Stomach smooth muscle (tissue), 2 donors: ENCODE measurements at regions not wholly inside any gene's neighbourhood (a gene's known extent, or its start where the extent isn't known, plus 50 kb on each side); places are given as distances from the start of the nearest gene placed in this dataset.

Experiments used
- H3K27ac ChIP-seq: one replicate; pipeline ENCODE4 v1.7.0; 2013; ENCODE audit warnings: mild to moderate bottlenecking, low read length, inconsistent platforms
- H3K27me3 ChIP-seq, 2 donors: one replicate each; pipeline ENCODE4 v1.7.0; 2013; ENCODE audit warnings: low read length in 2 of 2; ENCODE audit not compliant: insufficient read depth in 2 of 2, control insufficient read depth in 1 of 2
- H3K36me3 ChIP-seq, 2 donors: one replicate each; pipeline ENCODE4 v1.7.0; 2013; ENCODE audit warnings: low read length in 2 of 2; ENCODE audit not compliant: control insufficient read depth in 2 of 2, insufficient read depth in 2 of 2
- H3K4me1 ChIP-seq: one replicate; pipeline ENCODE4 v1.7.0; 2013; ENCODE audit warnings: low read length; ENCODE audit not compliant: control insufficient read depth, insufficient read depth
- H3K4me3 ChIP-seq, 2 donors: one replicate each; pipeline ENCODE4 v1.7.0; 2013; ENCODE audit warnings: low read length in 2 of 2
- H3K9ac ChIP-seq, 2 donors: one replicate each; pipeline ENCODE4 v1.7.0; 2013; ENCODE audit warnings: low read length in 2 of 2, mild to moderate bottlenecking in 1 of 2
- H3K9me3 ChIP-seq, 2 donors: one replicate each; pipeline ENCODE4 v1.7.0; 2013; ENCODE audit warnings: low read length in 2 of 2; ENCODE audit not compliant: control insufficient read depth in 2 of 2
- donor health status: healthy.
- donor health status: Pancreatic carcinoma.

GRCh38 chr3:82145742-82146141 lies 384.3 kb upstream of the GBE1 start:
- Histone ChIP-seq H3K4me1 (no peaks in the 10 kb centered on the region), H3K27me3 (no peaks in the 10 kb centered on the region), H3K27ac (no peak overlapping the region), H3K9ac (no peak overlapping the region), H3K4me3 (no peak overlapping the region), H3K9me3 (no peaks in the 10 kb centered on the region), H3K36me3 (no peaks in the 10 kb centered on the region)

- no peak overlapping the region for H3K9ac ChIP-seq
- H3K4me1 ChIP-seq: no peaks in the 10 kb centered on the region
- H3K27me3 ChIP-seq: no peaks in the 10 kb centered on the region
- no peaks in the 10 kb centered on the region for H3K36me3 ChIP-seq
- H3K4me3 ChIP-seq: no peak overlapping the region
- no peaks in the 10 kb centered on the region for H3K9me3 ChIP-seq
- H3K27ac ChIP-seq: no peak overlapping the region
Observed at GRCh38 chr3:82144811-82145210, 383.4 kb upstream of the GBE1 start.

GRCh38 chr3:82143661-82144412 lies 382.4 kb upstream of the GBE1 start:
- Histone ChIP-seq H3K4me1 (no peaks in the 10 kb centered on the region), H3K9me3 (peaks cover 0 to 8% of the 10 kb centered on the region in 2 donors), H3K27ac (no peak overlapping the region), H3K36me3 (no peaks in the 10 kb centered on the region), H3K9ac (no peak overlapping the region), H3K27me3 (no peaks in the 10 kb centered on the region), H3K4me3 (no peak overlapping the region)

GRCh38 chr3:82141592-82141991 lies 380.1 kb upstream of the GBE1 start:
- no peak overlapping the region for H3K27ac ChIP-seq
- no peaks in the 10 kb centered on the region for H3K27me3 ChIP-seq
- no peaks in the 10 kb centered on the region for H3K4me1 ChIP-seq
- H3K36me3 ChIP-seq: no peaks in the 10 kb centered on the region
- peaks cover 0 to 8% of the 10 kb centered on the region in 2 donors for H3K9me3 ChIP-seq
- no peak overlapping the region for H3K9ac ChIP-seq
- H3K4me3 ChIP-seq: no peak overlapping the region

GRCh38 chr3:82137861-82138260 lies 376.4 kb upstream of the GBE1 start:
- H3K27me3 ChIP-seq: no peaks in the 10 kb centered on the region
- no peak overlapping the region for H3K9ac ChIP-seq
- no peaks in the 10 kb centered on the region for H3K36me3 ChIP-seq
- H3K4me1 ChIP-seq: no peaks in the 10 kb centered on the region
- H3K9me3 ChIP-seq: peaks cover 0 to 8% of the 10 kb centered on the region in 2 donors
- H3K27ac ChIP-seq: no peak overlapping the region
- no peak overlapping the region for H3K4me3 ChIP-seq

GRCh38 chr3:82137050-82137449 lies 375.6 kb upstream of the GBE1 start:
- H3K4me3 ChIP-seq: no peak overlapping the region
- no peak overlapping the region for H3K27ac ChIP-seq
- H3K9ac ChIP-seq: no peak overlapping the region
- H3K4me1 ChIP-seq: no peaks in the 10 kb centered on the region
- H3K27me3 ChIP-seq: no peaks in the 10 kb centered on the region
- no peaks in the 10 kb centered on the region for H3K36me3 ChIP-seq
- peaks cover 0 to 8% of the 10 kb centered on the region in 2 donors for H3K9me3 ChIP-seq

- H3K27me3 ChIP-seq: no peaks in the 10 kb centered on the region
- H3K27ac ChIP-seq: no peak overlapping the region
- H3K9ac ChIP-seq: no peak overlapping the region
- H3K4me3 ChIP-seq: no peak overlapping the region
- H3K9me3 ChIP-seq: no peaks in the 10 kb centered on the region
- H3K36me3 ChIP-seq: no peaks in the 10 kb centered on the region
- no peaks in the 10 kb centered on the region for H3K4me1 ChIP-seq
Observed at GRCh38 chr3:82133070-82133606, 371.7 kb upstream of the GBE1 start.

- Histone ChIP-seq H3K9ac (no peak overlapping the region), H3K9me3 (no peaks in the 10 kb centered on the region), H3K36me3 (no peaks in the 10 kb centered on the region), H3K27ac (no peak overlapping the region), H3K4me3 (no peak overlapping the region), H3K4me1 (no peaks in the 10 kb centered on the region), H3K27me3 (no peaks in the 10 kb centered on the region)
Observed at GRCh38 chr3:82132210-82133069, 371.0 kb upstream of the GBE1 start.

- H3K9me3 ChIP-seq: no peaks in the 10 kb centered on the region
- no peaks in the 10 kb centered on the region for H3K36me3 ChIP-seq
- no peaks in the 10 kb centered on the region for H3K4me1 ChIP-seq
- no peak overlapping the region for H3K27ac ChIP-seq
- H3K4me3 ChIP-seq: no peak overlapping the region
- H3K27me3 ChIP-seq: no peaks in the 10 kb centered on the region
- H3K9ac ChIP-seq: no peak overlapping the region
Observed at GRCh38 chr3:82130046-82130445, 368.6 kb upstream of the GBE1 start.

- Histone ChIP-seq H3K4me1 (no peaks in the 10 kb centered on the region), H3K27ac (no peak overlapping the region), H3K9me3 (no peaks in the 10 kb centered on the region), H3K9ac (no peak overlapping the region), H3K4me3 (no peak overlapping the region), H3K27me3 (no peaks in the 10 kb centered on the region), H3K36me3 (no peaks in the 10 kb centered on the region)
Observed at GRCh38 chr3:82129221-82129801, 367.9 kb upstream of the GBE1 start.
